ENCODE measurements at regions not wholly inside any gene's neighbourhood (a gene's known extent, or its start where the extent isn't known, plus 50 kb on each side); places are given as distances from the start of the nearest gene placed in this dataset.

DNA sequence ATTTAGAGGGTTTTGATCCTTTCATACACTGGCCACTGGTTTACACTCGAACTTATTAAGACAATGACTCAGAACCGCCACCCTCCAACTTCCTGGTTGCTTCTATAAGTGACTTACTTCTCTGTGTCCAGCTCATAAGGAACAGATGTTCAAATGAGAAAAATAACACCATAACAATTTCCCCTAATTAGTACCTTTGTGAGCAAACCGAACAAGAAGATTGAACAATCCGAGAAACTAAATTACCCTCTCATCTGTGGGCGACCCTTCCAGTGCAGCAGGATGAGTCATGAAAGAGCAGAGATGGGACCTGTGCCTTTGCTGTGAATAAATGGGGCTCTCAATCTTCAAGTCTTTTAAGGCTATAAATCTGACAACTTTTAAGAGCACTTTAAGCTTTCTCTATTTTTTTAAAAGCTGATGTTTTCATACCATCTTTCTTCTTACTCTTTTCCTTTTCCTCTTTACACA is 146.8 kb upstream of the RASSF8 start:
- Histone ChIP-seq H3K27ac (ENCODE audit: insufficient read depth, low read length) (no peak overlapping the region), H3K27me3 (ENCODE audit: control insufficient read depth, insufficient read depth, low read length) (no peaks in the 10 kb centered on the region), H2AFZ (ENCODE audit: low read length) (no peak overlapping the region), H3K79me2 (ENCODE audit: control insufficient read depth, insufficient read depth, low read length) (no peaks in the 10 kb centered on the region), H3K9me3 (ENCODE audit: control insufficient read depth, insufficient read depth, low read depth, low read length) (no peaks in the 10 kb centered on the region), H3K4me1 (ENCODE audit: control insufficient read depth, extremely low read depth, insufficient read depth, low read length) (no peaks in the 10 kb centered on the region), H4K20me1 (ENCODE audit: control insufficient read depth, extremely low read depth, insufficient read depth, low read length) (no peaks in the 10 kb centered on the region), H3K36me3 (ENCODE audit: control insufficient read depth, insufficient read depth, low read length) (no peaks in the 10 kb centered on the region), H3K9ac (ENCODE audit: insufficient read depth, low read length) (no peak overlapping the region), H3K4me3 (replicated peaks in 1 of 4; ENCODE audit: control extremely low read depth in 1 of 4, insufficient read depth in 1 of 4, low read depth in 3 of 4, low read length in 4 of 4) (no peak overlapping the region), H3K4me2 (ENCODE audit: extremely low read depth, insufficient read depth, low read length) (no peak overlapping the region)
- TF ChIP-seq, protein P1, sequence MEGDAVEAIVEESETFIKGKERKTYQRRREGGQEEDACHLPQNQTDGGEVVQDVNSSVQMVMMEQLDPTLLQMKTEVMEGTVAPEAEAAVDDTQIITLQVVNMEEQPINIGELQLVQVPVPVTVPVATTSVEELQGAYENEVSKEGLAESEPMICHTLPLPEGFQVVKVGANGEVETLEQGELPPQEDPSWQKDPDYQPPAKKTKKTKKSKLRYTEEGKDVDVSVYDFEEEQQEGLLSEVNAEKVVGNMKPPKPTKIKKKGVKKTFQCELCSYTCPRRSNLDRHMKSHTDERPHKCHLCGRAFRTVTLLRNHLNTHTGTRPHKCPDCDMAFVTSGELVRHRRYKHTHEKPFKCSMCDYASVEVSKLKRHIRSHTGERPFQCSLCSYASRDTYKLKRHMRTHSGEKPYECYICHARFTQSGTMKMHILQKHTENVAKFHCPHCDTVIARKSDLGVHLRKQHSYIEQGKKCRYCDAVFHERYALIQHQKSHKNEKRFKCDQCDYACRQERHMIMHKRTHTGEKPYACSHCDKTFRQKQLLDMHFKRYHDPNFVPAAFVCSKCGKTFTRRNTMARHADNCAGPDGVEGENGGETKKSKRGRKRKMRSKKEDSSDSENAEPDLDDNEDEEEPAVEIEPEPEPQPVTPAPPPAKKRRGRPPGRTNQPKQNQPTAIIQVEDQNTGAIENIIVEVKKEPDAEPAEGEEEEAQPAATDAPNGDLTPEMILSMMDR (conservative IDR thresholded peaks at IDR 0.05 in 1 of 2, IDR thresholded peaks at IDR 0.05 in 1 of 2; ENCODE audit: low read depth in 1 of 2, low read length in 2 of 2), result no peak
- no peak for TF ChIP-seq EZH2 (IDR thresholded peaks at IDR 0.05; ENCODE audit: low read length, missing control alignments)
- peak in 1 of 2 donors; percentile 76 for DNase-seq (ENCODE audit: low read depth in 2 of 2)

DNA sequence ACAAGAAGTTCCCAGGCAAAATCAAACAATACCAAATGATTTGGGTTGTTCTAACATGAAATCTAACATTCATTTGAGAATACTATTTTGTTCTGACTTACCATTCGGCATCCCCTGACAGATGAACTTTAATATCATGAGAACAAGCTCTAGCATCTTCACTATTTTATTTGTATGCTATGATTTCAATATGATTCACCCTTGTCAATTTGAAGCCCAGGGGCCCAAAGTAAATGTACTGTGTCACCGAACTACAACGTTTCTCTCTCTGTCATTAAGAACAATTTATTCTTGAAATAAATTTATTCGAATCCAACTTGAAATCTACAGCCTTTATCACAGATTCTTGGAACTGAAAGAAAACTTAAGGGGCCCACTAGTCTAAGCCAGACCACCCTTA is 146.2 kb upstream of the RASSF8 start:
- Histone ChIP-seq H4K20me1 (ENCODE audit: control insufficient read depth, extremely low read depth, insufficient read depth, low read length) (no peaks in the 10 kb centered on the region), H3K79me2 (ENCODE audit: control insufficient read depth, insufficient read depth, low read length) (no peaks in the 10 kb centered on the region), H3K27ac (ENCODE audit: insufficient read depth, low read length) (no peak overlapping the region), H2AFZ (ENCODE audit: low read length) (no peak overlapping the region), H3K9ac (ENCODE audit: insufficient read depth, low read length) (no peak overlapping the region), H3K4me1 (ENCODE audit: control insufficient read depth, extremely low read depth, insufficient read depth, low read length) (no peaks in the 10 kb centered on the region), H3K9me3 (ENCODE audit: control insufficient read depth, insufficient read depth, low read depth, low read length) (no peaks in the 10 kb centered on the region), H3K4me3 (replicated peaks in 1 of 4; ENCODE audit: control extremely low read depth in 1 of 4, insufficient read depth in 1 of 4, low read depth in 3 of 4, low read length in 4 of 4) (no peak overlapping the region), H3K36me3 (ENCODE audit: control insufficient read depth, insufficient read depth, low read length) (no peaks in the 10 kb centered on the region), H3K27me3 (ENCODE audit: control insufficient read depth, insufficient read depth, low read length) (no peaks in the 10 kb centered on the region), H3K4me2 (ENCODE audit: extremely low read depth, insufficient read depth, low read length) (no peak overlapping the region)
- no peak for TF ChIP-seq EZH2 (IDR thresholded peaks at IDR 0.05; ENCODE audit: low read length, missing control alignments)
- TF ChIP-seq, protein P1 (conservative IDR thresholded peaks at IDR 0.05 in 1 of 2, IDR thresholded peaks at IDR 0.05 in 1 of 2; ENCODE audit: low read depth in 1 of 2, low read length in 2 of 2), result no peak
- DNase-seq (ENCODE audit: low read depth in 2 of 2), result no peak

DNA sequence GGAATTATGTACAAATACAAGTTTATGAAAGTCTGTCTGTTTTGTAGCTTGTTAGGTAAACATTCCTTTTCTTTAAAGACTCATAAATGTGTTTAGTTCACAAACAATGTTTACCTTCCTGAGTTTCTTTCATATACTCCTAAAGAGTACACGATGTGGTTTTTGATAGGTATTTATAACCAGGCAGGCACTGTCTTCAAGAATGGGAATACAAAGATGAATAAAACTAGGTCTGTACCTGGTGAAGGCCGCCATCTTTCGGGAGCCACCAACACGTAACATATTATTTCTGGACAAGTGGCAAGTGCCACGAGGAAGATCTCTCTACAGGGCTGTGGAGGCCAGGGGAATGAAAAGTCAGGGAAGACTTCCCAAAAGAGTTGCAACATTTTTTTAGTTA is 144.6 kb upstream of the RASSF8 start:
- no peaks in the 10 kb centered on the region for H4K20me1 ChIP-seq (ENCODE audit: control insufficient read depth, extremely low read depth, insufficient read depth, low read length)
- no peak overlapping the region for H2AFZ ChIP-seq (ENCODE audit: low read length)
- no peak overlapping the region for H3K9ac ChIP-seq (ENCODE audit: insufficient read depth, low read length)
- no peak overlapping the region for H3K27ac ChIP-seq (ENCODE audit: insufficient read depth, low read length)
- no peaks in the 10 kb centered on the region for H3K4me1 ChIP-seq (ENCODE audit: control insufficient read depth, extremely low read depth, insufficient read depth, low read length)
- DNase-seq (ENCODE audit: low read depth in 2 of 2), result no peak
- no peak overlapping the region for H3K4me3 ChIP-seq (replicated peaks in 1 of 4; ENCODE audit: control extremely low read depth in 1 of 4, insufficient read depth in 1 of 4, low read depth in 3 of 4, low read length in 4 of 4)
- no peak overlapping the region for H3K4me2 ChIP-seq (ENCODE audit: extremely low read depth, insufficient read depth, low read length)
- no peaks in the 10 kb centered on the region for H3K27me3 ChIP-seq (ENCODE audit: control insufficient read depth, insufficient read depth, low read length)
- no peak for TF ChIP-seq EZH2 (IDR thresholded peaks at IDR 0.05; ENCODE audit: low read length, missing control alignments)
- TF ChIP-seq, protein P1 (conservative IDR thresholded peaks at IDR 0.05 in 1 of 2, IDR thresholded peaks at IDR 0.05 in 1 of 2; ENCODE audit: low read depth in 1 of 2, low read length in 2 of 2), result no peak
- H3K36me3 ChIP-seq (ENCODE audit: control insufficient read depth, insufficient read depth, low read length), result no peaks in the 10 kb centered on the region
- H3K9me3 ChIP-seq (ENCODE audit: control insufficient read depth, insufficient read depth, low read depth, low read length), result no peaks in the 10 kb centered on the region
- no peaks in the 10 kb centered on the region for H3K79me2 ChIP-seq (ENCODE audit: control insufficient read depth, insufficient read depth, low read length)

Data from fibroblast of lung (primary cell).